Mucosa of descending colon (tissue), 3 donors: ENCODE measurements at regions not wholly inside any gene's neighbourhood (a gene's known extent, or its start where the extent isn't known, plus 50 kb on each side); places are given as distances from the start of the nearest gene placed in this dataset.
"Not testable (repeated sequence)": the region's sequence is repeated elsewhere in the genome, so short reads cannot be mapped to it uniquely, and the experiment has no call there.

Experiments
- ATAC-seq: fragments of 200-7000 bp; cut with Tn5 transposase; one replicate; pipeline ENCODE4 v1.9.1; 2020; ENCODE audit warnings: mild to moderate bottlenecking, moderate library complexity
- DNase-seq, 3 donors: peaks; one replicate each; pipeline ENCODE4 v3.0.0-alpha.2; 2020
- H3K36me3 ChIP-seq: fragments of 200-600 bp; one replicate; pipeline ENCODE4 v1.8.0; 2021; ENCODE audit warnings: low read depth, mild to moderate bottlenecking
- H3K4me1 ChIP-seq: fragments of 200-600 bp; one replicate; pipeline ENCODE4 v1.8.0; 2021; ENCODE audit warnings: low read depth, mild to moderate bottlenecking
- H3K4me3 ChIP-seq: fragments of 200-600 bp; one replicate; pipeline ENCODE4 v1.8.0; 2021; ENCODE audit warnings: mild to moderate bottlenecking
- H3K9me3 ChIP-seq: fragments of 200-600 bp; one replicate; pipeline ENCODE4 v1.8.0; 2021; ENCODE audit warnings: mild to moderate bottlenecking
- CTCF ChIP-seq: fragments of 200-600 bp; IDR thresholded peaks from one replicate; pipeline ENCODE4 v1.8.0; 2022; ENCODE audit warnings: antibody characterized with exemption, mild to moderate bottlenecking
- intact Hi-C, 2 donors: fragments of 100-400 bp; cut with DNase I in 1 of 2; cut with micrococcal nuclease in 1 of 2; formaldehyde crosslinking; loops; one replicate each; pipeline versions ENCODE4 v1.11.0 to v1.11.1; 2022; cut with DNase I, micrococcal nuclease
- donor health status: DM: no; HTN: no; CAD: no; lungs with moderate emphysema.
- donor health status: DM: no; HTN: no; CAD: no.
- donor health status: DM: no; HTN: yes; CAD: no.

- no peaks in the 10 kb centered on the region for H3K4me1 ChIP-seq
- no peaks in the 10 kb centered on the region for H3K36me3 ChIP-seq
- DNase-seq (no peak), ATAC-seq (no peak)
- H3K4me3 ChIP-seq, result no peak overlapping the region
- intact Hi-C loops, result no loop called here
- no peak for TF ChIP-seq CTCF
- peaks cover 4% of the 10 kb centered on the region for H3K9me3 ChIP-seq
These were observed 522.5 kb upstream of the ATXN7L3B start for GRCh38 chr12:74015118-74015517.

GRCh38 chr12:74016324-74016723, 521.3 kb upstream of the ATXN7L3B start:
- H3K4me3 ChIP-seq, intact Hi-C loops, ATAC-seq, H3K36me3 ChIP-seq, DNase-seq, H3K4me1 ChIP-seq, H3K9me3 ChIP-seq: not testable (repeated sequence)

GRCh38 chr12:74018849-74019248, 518.8 kb upstream of the ATXN7L3B start:
- no peaks in the 10 kb centered on the region for H3K36me3 ChIP-seq
- intact Hi-C loops, result no loop called here
- H3K4me1 ChIP-seq, result no peaks in the 10 kb centered on the region
- DNase-seq, result no peak
- peaks cover 4% of the 10 kb centered on the region for H3K9me3 ChIP-seq
- no peak overlapping the region for H3K4me3 ChIP-seq
- no peak for TF ChIP-seq CTCF
- no peak for ATAC-seq

GRCh38 chr12:74021937-74022336, 515.7 kb upstream of the ATXN7L3B start:
- no peaks in the 10 kb centered on the region for H3K4me1 ChIP-seq
- no peaks in the 10 kb centered on the region for H3K36me3 ChIP-seq
- TF ChIP-seq CTCF, result no peak
- DNase-seq (peak in 1 of 3 donors; percentile 11), ATAC-seq (peak; percentile 32)
- no peaks in the 10 kb centered on the region for H3K9me3 ChIP-seq
- intact Hi-C loops, result no loop called here
- H3K4me3 ChIP-seq, result no peak overlapping the region

GRCh38 chr12:74031045-74031444, 506.6 kb upstream of the ATXN7L3B start:
- H3K36me3 ChIP-seq, result no peaks in the 10 kb centered on the region
- DNase-seq (no peak), ATAC-seq (no peak)
- no peaks in the 10 kb centered on the region for H3K4me1 ChIP-seq
- no peak for TF ChIP-seq CTCF
- no peak overlapping the region for H3K4me3 ChIP-seq
- peaks cover 12% of the 10 kb centered on the region for H3K9me3 ChIP-seq
- intact Hi-C loops, result no loop called here

GRCh38 chr12:74033531-74033930, 504.1 kb upstream of the ATXN7L3B start:
- Histone ChIP-seq H3K4me3 (no peak overlapping the region), H3K9me3 (peaks cover 30% of the 10 kb centered on the region), H3K36me3 (no peaks in the 10 kb centered on the region), H3K4me1 (no peaks in the 10 kb centered on the region)
- DNase-seq (no peak), ATAC-seq (no peak)
- TF ChIP-seq CTCF, result no peak
- intact Hi-C loops, result no loop called here

- intact Hi-C loops, H3K4me1 ChIP-seq, ATAC-seq, H3K36me3 ChIP-seq, DNase-seq, H3K4me3 ChIP-seq: not testable (repeated sequence)
- peaks cover 30% of the 10 kb centered on the region for H3K9me3 ChIP-seq
These were observed 498.5 kb upstream of the ATXN7L3B start for GRCh38 chr12:74039138-74039537.
